GM19238 (cell line): ENCODE measurements at regions not wholly inside any gene's neighbourhood (a gene's known extent, or its start where the extent isn't known, plus 50 kb on each side); places are given as distances from the start of the nearest gene placed in this dataset.

Source experiments
- DNase-seq: peaks from one replicate; pipeline ENCODE4 v3.0.0; 2011; ENCODE audit warnings: low spot score; ENCODE audit not compliant: insufficient read length

GRCh38 chr3:161991901-161992540, 495.4 kb downstream of the OTOL1 start:
- DNase-seq: no peak

GRCh38 chr3:161999846-162000245, 503.2 kb downstream of the OTOL1 start:
- DNase-seq: no peak

GRCh38 chr3:162007722-162008121, 511.1 kb downstream of the OTOL1 start:
- DNase-seq: no peak

GRCh38 chr3:162012633-162013032, 516.0 kb downstream of the OTOL1 start:
- no peak for DNase-seq

GRCh38 chr3:162014284-162014683, 517.7 kb downstream of the OTOL1 start:
- DNase-seq: no peak

- DNase-seq: no peak
These were observed 519.2 kb downstream of the OTOL1 start for GRCh38 chr3:162015856-162016255.

- DNase-seq: no peak
These were observed 523.2 kb downstream of the OTOL1 start for GRCh38 chr3:162019817-162020216.

GRCh38 chr3:162021206-162021605, 524.6 kb downstream of the OTOL1 start:
- DNase-seq: no peak

- no peak for DNase-seq
These were observed 526.3 kb downstream of the OTOL1 start for GRCh38 chr3:162022911-162023310.

GRCh38 chr3:162029736-162030135, 533.1 kb downstream of the OTOL1 start:
- no peak for DNase-seq

GRCh38 chr3:162034368-162034767, 537.8 kb downstream of the OTOL1 start:
- no peak for DNase-seq

GRCh38 chr3:162041622-162042021, 545.0 kb downstream of the OTOL1 start:
- DNase-seq: no peak

GRCh38 chr3:162052636-162053035, 556.0 kb downstream of the OTOL1 start:
- no peak for DNase-seq

- no peak for DNase-seq
These were observed 576.1 kb downstream of the OTOL1 start for GRCh38 chr3:162072656-162073164.

GRCh38 chr3:162073422-162073975, 576.9 kb downstream of the OTOL1 start:
- DNase-seq: no peak

- no peak for DNase-seq
These were observed 580.5 kb downstream of the OTOL1 start for GRCh38 chr3:162077108-162077507.

GRCh38 chr3:162082516-162082915, 585.9 kb downstream of the OTOL1 start:
- no peak for DNase-seq

- DNase-seq: no peak
These were observed 590.8 kb downstream of the OTOL1 start for GRCh38 chr3:162087361-162087760.

GRCh38 chr3:162092751-162093150, 596.1 kb downstream of the OTOL1 start:
- no peak for DNase-seq

- no peak for DNase-seq
These were observed 597.7 kb downstream of the OTOL1 start for GRCh38 chr3:162094301-162094700.

- DNase-seq: no peak
These were observed 600.3 kb downstream of the OTOL1 start for GRCh38 chr3:162096874-162097273.

- no peak for DNase-seq
These were observed 607.2 kb downstream of the OTOL1 start for GRCh38 chr3:162103808-162104207.

GRCh38 chr3:162111861-162112260, 615.3 kb downstream of the OTOL1 start:
- DNase-seq: no peak
